A673 (cell line): ENCODE measurements at regions not wholly inside any gene's neighbourhood (a gene's known extent, or its start where the extent isn't known, plus 50 kb on each side); places are given as distances from the start of the nearest gene placed in this dataset.

Experiments
- CTCF ChIP-seq: fragments of 300-800, 200-600 bp; sonication (generic); conservative IDR thresholded peaks from 2 replicates; pipeline ENCODE4 v1.5.1; 2017; ENCODE audit warnings: low read depth, mild to moderate bottlenecking, antibody characterized with exemption, low read length, moderate library complexity, mixed read lengths
- EZH2 ChIP-seq: fragments of 200-600 bp; sonication (generic); IDR thresholded peaks from 2 replicates; pipeline ENCODE4 v1.6.1; 2017; ENCODE audit warnings: borderline replicate concordance, low read depth, mild to moderate bottlenecking, mixed read lengths, antibody characterized with exemption, low read length; ENCODE audit not compliant: poor library complexity, severe bottlenecking

GRCh38 chr14:85295318-85295717 is 234.6 kb upstream of the FLRT2 start:
- no peak for TF ChIP-seq EZH2
- no peak for TF ChIP-seq CTCF
